Mammary epithelial cell (primary cell): ENCODE measurements at regions not wholly inside any gene's neighbourhood (a gene's known extent, or its start where the extent isn't known, plus 50 kb on each side); places are given as distances from the start of the nearest gene placed in this dataset.
A peak's percentile ranks its signal among the peaks of the same experiment; 100 is the strongest.

Experiments
- EZH2 ChIP-seq: IDR thresholded peaks from 2 replicates; pipeline ENCODE4 v1.6.1; 2012; ENCODE audit warnings: low read length, inconsistent platforms, borderline replicate concordance
- TF ChIP-seq, protein P1 (sequence below), 2 donors: IDR thresholded peaks in 1 of 2; conservative IDR thresholded peaks in 1 of 2; 2 replicates each; pipeline ENCODE4 v1.5.1; 2011 to 2012; ENCODE audit warnings: inconsistent platforms in 2 of 2, low read length in 2 of 2, mild to moderate bottlenecking in 2 of 2, control low read depth in 1 of 2, low read depth in 1 of 2; ENCODE audit not compliant: insufficient read depth in 1 of 2; ENCODE audit errors: extremely low read depth in 1 of 2

DNA sequence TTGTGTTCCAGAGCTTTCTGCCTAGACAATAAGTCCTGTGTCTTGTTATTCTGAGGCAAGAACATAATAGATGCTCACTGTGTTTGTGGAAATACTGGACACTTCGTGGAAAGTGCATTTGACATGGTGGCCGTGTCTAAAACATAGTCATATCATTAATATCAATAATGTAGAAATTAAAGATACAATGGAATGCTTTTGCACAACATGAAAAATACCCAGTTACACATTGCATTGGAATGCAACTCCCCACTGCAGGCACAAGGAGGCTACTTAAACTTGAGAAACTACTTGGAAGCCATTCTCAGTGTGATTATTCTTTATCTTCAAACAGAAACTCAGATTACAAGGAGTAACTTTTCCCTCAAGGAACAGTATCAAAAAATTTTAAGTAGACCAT is 145.3 kb upstream of the ZNF462 start:
- TF ChIP-seq, protein P1, sequence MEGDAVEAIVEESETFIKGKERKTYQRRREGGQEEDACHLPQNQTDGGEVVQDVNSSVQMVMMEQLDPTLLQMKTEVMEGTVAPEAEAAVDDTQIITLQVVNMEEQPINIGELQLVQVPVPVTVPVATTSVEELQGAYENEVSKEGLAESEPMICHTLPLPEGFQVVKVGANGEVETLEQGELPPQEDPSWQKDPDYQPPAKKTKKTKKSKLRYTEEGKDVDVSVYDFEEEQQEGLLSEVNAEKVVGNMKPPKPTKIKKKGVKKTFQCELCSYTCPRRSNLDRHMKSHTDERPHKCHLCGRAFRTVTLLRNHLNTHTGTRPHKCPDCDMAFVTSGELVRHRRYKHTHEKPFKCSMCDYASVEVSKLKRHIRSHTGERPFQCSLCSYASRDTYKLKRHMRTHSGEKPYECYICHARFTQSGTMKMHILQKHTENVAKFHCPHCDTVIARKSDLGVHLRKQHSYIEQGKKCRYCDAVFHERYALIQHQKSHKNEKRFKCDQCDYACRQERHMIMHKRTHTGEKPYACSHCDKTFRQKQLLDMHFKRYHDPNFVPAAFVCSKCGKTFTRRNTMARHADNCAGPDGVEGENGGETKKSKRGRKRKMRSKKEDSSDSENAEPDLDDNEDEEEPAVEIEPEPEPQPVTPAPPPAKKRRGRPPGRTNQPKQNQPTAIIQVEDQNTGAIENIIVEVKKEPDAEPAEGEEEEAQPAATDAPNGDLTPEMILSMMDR (conservative IDR thresholded peaks at IDR 0.05 in 1 of 2, IDR thresholded peaks at IDR 0.05 in 1 of 2; ENCODE audit: extremely low read depth in 1 of 2, insufficient read depth in 1 of 2, low read depth in 1 of 2, low read length in 2 of 2), result peak; percentile 11 to 25
- no peak for TF ChIP-seq EZH2
